AG04450 (cell line): ENCODE measurements at regions not wholly inside any gene's neighbourhood (a gene's known extent, or its start where the extent isn't known, plus 50 kb on each side); places are given as distances from the start of the nearest gene placed in this dataset.

ENCODE experiments used
- CTCF ChIA-PET: fragments of 300-600, 350-600 bp; formaldehyde crosslinking; extraction: SDS; loops from one replicate; lab custom pipeline; 2022; ENCODE audit warnings: antibody characterized with exemption, inconsistent platforms; lab: Charles Lee
- POLR2A ChIA-PET: fragments of 350-600 bp; formaldehyde crosslinking; extraction: SDS; loops from one replicate; lab custom pipeline; 2021; ENCODE audit warnings: antibody characterized with exemption, inconsistent platforms; lab: Yijun Ruan, JAX
- DNase-seq: peaks from one replicate; pipeline ENCODE4 v3.0.0-alpha.2; 2011; ENCODE audit warnings: low read depth, low spot score
- H3K27ac ChIP-seq: one replicate; pipeline ENCODE4 v1.5.1; 2012; ENCODE audit warnings: low read depth, low read length, control low read depth
- H3K27me3 ChIP-seq: one replicate; pipeline ENCODE4 v1.6.0; 2012; ENCODE audit warnings: low read length; ENCODE audit not compliant: control insufficient read depth, insufficient read depth
- H3K4me3 ChIP-seq: 2 replicates; pipeline ENCODE4 v1.5.1; 2011; ENCODE audit warnings: mild to moderate bottlenecking, low read depth, low read length, control low read depth
- H3K9me3 ChIP-seq: 2 replicates; pipeline ENCODE4 v1.5.1; 2012; ENCODE audit warnings: low read length; ENCODE audit not compliant: control insufficient read depth, insufficient read depth
- CTCF ChIP-seq: IDR thresholded peaks from 2 replicates; pipeline ENCODE4 v1.5.1; 2011; ENCODE audit warnings: low read depth, low read length, control low read depth, inconsistent platforms

GRCh38 chr17:73713136-73713535 is 68.9 kb upstream of the SDK2 start:
- no peak for TF ChIP-seq CTCF
- Histone ChIP-seq H3K27ac (no peak overlapping the region), H3K9me3 (no peaks in the 10 kb centered on the region; the same call in none of the 2 replicates), H3K4me3 (no peak overlapping the region), H3K27me3 (no peaks in the 10 kb centered on the region)
- POLR2A ChIA-PET = no interaction called here
- CTCF ChIA-PET = no interaction called here
- no peak for DNase-seq

- CTCF ChIA-PET = no interaction called here
- no peaks in the 10 kb centered on the region for H3K27me3 ChIP-seq
- H3K9me3 ChIP-seq = peaks cover 3% of the 10 kb centered on the region; the same call in 1 of the 2 replicates
- DNase-seq = no peak
- no peak overlapping the region for H3K27ac ChIP-seq
- TF ChIP-seq CTCF = no peak
- POLR2A ChIA-PET = no interaction called here
- no peak overlapping the region for H3K4me3 ChIP-seq
These were observed 71.5 kb upstream of the SDK2 start for GRCh38 chr17:73715769-73716168.

GRCh38 chr17:73717690-73718089 is 73.4 kb upstream of the SDK2 start:
- ChIA-PET CTCF (no interaction called here), POLR2A (no interaction called here)
- peaks cover 3% of the 10 kb centered on the region; the same call in 1 of the 2 replicates for H3K9me3 ChIP-seq
- no peaks in the 10 kb centered on the region for H3K27me3 ChIP-seq
- no peak for TF ChIP-seq CTCF
- H3K4me3 ChIP-seq = no peak overlapping the region
- DNase-seq = no peak
- no peak overlapping the region for H3K27ac ChIP-seq

DNA sequence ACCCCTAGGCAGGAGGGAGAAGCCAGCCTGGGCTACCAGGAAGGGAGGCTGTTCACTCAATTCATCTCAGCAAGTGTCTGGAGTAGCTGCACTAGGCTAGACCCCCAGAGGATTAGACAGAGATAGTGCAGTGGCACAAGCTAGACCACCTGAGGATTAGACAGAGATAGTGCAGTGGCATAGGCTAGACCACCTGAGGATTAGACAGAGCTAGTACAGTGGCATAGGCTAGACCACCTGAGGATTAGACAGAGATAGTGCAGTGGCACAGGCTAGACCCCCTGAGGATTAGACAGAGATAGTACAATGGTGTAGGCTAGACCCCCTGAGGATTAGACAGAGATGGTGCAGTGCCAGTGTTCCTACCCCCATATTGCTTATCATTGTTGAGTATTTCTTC is 74.1 kb upstream of the SDK2 start:
- Histone ChIP-seq H3K27me3 (no peaks in the 10 kb centered on the region), H3K27ac (no peak overlapping the region)

GRCh38 chr17:73718912-73719311 is 74.7 kb upstream of the SDK2 start:
- Histone ChIP-seq H3K27ac (no peak overlapping the region), H3K27me3 (no peaks in the 10 kb centered on the region), H3K4me3 (no peak overlapping the region), H3K9me3 (peaks cover 6% of the 10 kb centered on the region; the same call in 1 of the 2 replicates)
- DNase-seq = no peak
- ChIA-PET CTCF (no interaction called here), POLR2A (no interaction called here)
- no peak for TF ChIP-seq CTCF

More for the DNA sequence above, 74.1 kb upstream of the SDK2 start:
- Histone ChIP-seq H3K9me3 (peaks cover 3% of the 10 kb centered on the region; the same call in 1 of the 2 replicates), H3K4me3 (no peak overlapping the region)
- TF ChIP-seq CTCF = no peak
- no peak for DNase-seq
- POLR2A ChIA-PET = no interaction called here
- CTCF ChIA-PET = no interaction called here
